BE2C (cell line): ENCODE measurements at regions not wholly inside any gene's neighbourhood (a gene's known extent, or its start where the extent isn't known, plus 50 kb on each side); places are given as distances from the start of the nearest gene placed in this dataset.

ENCODE experiments used
- DNase-seq: peaks from one replicate; pipeline ENCODE4 v3.0.0-alpha.2; 2020
- H3K27me3 ChIP-seq: fragments of 250-450 bp; sonication (Bioruptor Pico); 2 replicates; pipeline ENCODE4 v1.5.1; 2020; ENCODE audit warnings: mild to moderate bottlenecking
- H3K36me3 ChIP-seq: fragments of 250-450 bp; sonication (Bioruptor Pico); 2 replicates; pipeline ENCODE4 v1.5.1; 2020; ENCODE audit warnings: mild to moderate bottlenecking
- H3K4me1 ChIP-seq: fragments of 250-450 bp; sonication (Bioruptor Pico); 2 replicates; pipeline ENCODE4 v1.5.1; 2020
- H3K4me3 ChIP-seq: 2 replicates; pipeline ENCODE4 v1.5.1; 2011; ENCODE audit warnings: low read depth, low read length
- H3K9me3 ChIP-seq: fragments of 250-450 bp; sonication (Bioruptor Pico); 2 replicates; pipeline ENCODE4 v1.5.1; 2020
- CTCF ChIP-seq: IDR thresholded peaks from 2 replicates; pipeline ENCODE4 v1.5.1; 2012; ENCODE audit warnings: mild to moderate bottlenecking, low read depth, low read length

DNA sequence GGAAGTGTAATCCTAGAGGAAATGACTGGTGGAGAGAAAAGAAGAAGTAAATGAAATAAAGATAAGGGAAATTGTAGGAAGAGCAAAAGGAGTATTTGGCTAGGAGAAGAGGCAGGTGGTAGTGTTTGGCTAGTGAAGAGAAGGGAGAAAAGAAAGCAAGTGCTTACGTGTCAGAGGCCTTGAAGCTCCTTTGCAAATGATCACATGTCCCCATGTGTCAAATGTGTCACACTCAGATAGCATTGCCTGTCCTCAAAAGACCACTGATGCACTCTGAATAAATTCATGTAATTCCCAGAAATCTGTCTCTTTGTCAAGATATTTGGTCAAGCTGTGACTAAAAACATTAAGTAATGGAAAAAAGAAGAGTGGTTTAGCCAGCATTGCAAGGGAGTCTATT, 639.3 kb downstream of the TUSC7 start:
- no peak for DNase-seq
- Histone ChIP-seq H3K36me3 (no peaks in the 10 kb centered on the region), H3K4me1 (peaks cover 5% of the 10 kb centered on the region; the same call in 1 of the 2 replicates), H3K27me3 (no peaks in the 10 kb centered on the region), H3K9me3 (no peaks in the 10 kb centered on the region), H3K4me3 (no peak overlapping the region)
- TF ChIP-seq CTCF = no peak

GRCh38 chr3:117349566-117349965, 640.0 kb downstream of the TUSC7 start:
- H3K9me3 ChIP-seq = no peaks in the 10 kb centered on the region

DNA sequence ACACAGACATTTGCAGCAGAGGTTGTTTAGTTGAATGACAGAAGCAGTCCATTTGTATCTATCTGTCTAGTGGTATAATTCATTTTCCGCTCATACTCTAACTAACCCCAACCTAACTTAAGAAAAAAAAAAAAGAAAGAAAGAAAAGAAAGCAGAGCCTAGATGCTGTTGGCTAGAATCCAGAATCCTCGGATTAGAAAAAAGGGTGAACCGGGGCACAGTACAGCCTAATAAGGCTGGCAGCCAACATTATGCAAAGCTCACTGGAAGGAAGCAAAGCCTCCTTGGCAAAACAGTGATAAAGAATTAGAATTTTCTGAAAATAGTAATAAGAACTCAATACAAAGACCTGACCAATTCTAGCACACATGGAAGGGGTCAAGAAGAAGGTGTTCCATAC, 640.8 kb downstream of the TUSC7 start:
- no peak for TF ChIP-seq CTCF
- H3K9me3 ChIP-seq = no peaks in the 10 kb centered on the region
- DNase-seq = no peak
- H3K4me3 ChIP-seq = no peak overlapping the region
- no peaks in the 10 kb centered on the region for H3K36me3 ChIP-seq
- H3K27me3 ChIP-seq = no peaks in the 10 kb centered on the region
- H3K4me1 ChIP-seq = peaks cover 5% of the 10 kb centered on the region; the same call in 1 of the 2 replicates

More at GRCh38 chr3:117349566-117349965, 640.0 kb downstream of the TUSC7 start:
- no peaks in the 10 kb centered on the region for H3K27me3 ChIP-seq
- H3K4me3 ChIP-seq = no peak overlapping the region
- TF ChIP-seq CTCF = no peak
- no peak for DNase-seq
- H3K36me3 ChIP-seq = no peaks in the 10 kb centered on the region
- H3K4me1 ChIP-seq = peaks cover 5% of the 10 kb centered on the region; the same call in 1 of the 2 replicates

GRCh38 chr3:117355566-117355965, 646.0 kb downstream of the TUSC7 start:
- Histone ChIP-seq H3K9me3 (no peaks in the 10 kb centered on the region), H3K27me3 (no peaks in the 10 kb centered on the region), H3K4me3 (no peak overlapping the region), H3K36me3 (no peaks in the 10 kb centered on the region), H3K4me1 (peaks cover 5% of the 10 kb centered on the region; the same call in 1 of the 2 replicates)
- peak; percentile 46 for DNase-seq
- peak; percentile 77 for TF ChIP-seq CTCF

GRCh38 chr3:117356091-117356705, 646.6 kb downstream of the TUSC7 start:
- no peaks in the 10 kb centered on the region for H3K27me3 ChIP-seq
- TF ChIP-seq CTCF = no peak
- no peak overlapping the region for H3K4me3 ChIP-seq
- no peak for DNase-seq
- H3K4me1 ChIP-seq = peaks cover 5% of the 10 kb centered on the region; the same call in 1 of the 2 replicates
- no peaks in the 10 kb centered on the region for H3K36me3 ChIP-seq
- no peaks in the 10 kb centered on the region for H3K9me3 ChIP-seq

- no peaks in the 10 kb centered on the region for H3K9me3 ChIP-seq
- no peak for DNase-seq
- no peak overlapping the region for H3K4me3 ChIP-seq
- TF ChIP-seq CTCF = no peak
- no peaks in the 10 kb centered on the region for H3K27me3 ChIP-seq
- H3K4me1 ChIP-seq = peaks cover 5% of the 10 kb centered on the region; the same call in 1 of the 2 replicates
- no peaks in the 10 kb centered on the region for H3K36me3 ChIP-seq
These were observed 649.2 kb downstream of the TUSC7 start for GRCh38 chr3:117358717-117359314.
